HG03108 (cell line): ENCODE measurements at regions not wholly inside any gene's neighbourhood (a gene's known extent, or its start where the extent isn't known, plus 50 kb on each side); places are given as distances from the start of the nearest gene placed in this dataset.

Source experiments
- ATAC-seq: cut with Tn5 transposase; IDR thresholded peaks from one replicate; pipeline ENCODE4 v1.9.1; 2021; ENCODE audit warnings: moderate library complexity; ENCODE audit not compliant: unreplicated experiment

- no peak for ATAC-seq
Observed at GRCh38 chr9:78491402-78491801, 194.5 kb downstream of the PSAT1 start.

- ATAC-seq = no peak
Observed at GRCh38 chr9:78493166-78493742, 196.3 kb downstream of the PSAT1 start.

- no peak for ATAC-seq
Observed at GRCh38 chr9:78502566-78502965, 205.6 kb downstream of the PSAT1 start.

GRCh38 chr9:78505546-78505945 lies 208.6 kb downstream of the PSAT1 start:
- no peak for ATAC-seq

GRCh38 chr9:78507037-78507436 lies 210.1 kb downstream of the PSAT1 start:
- no peak for ATAC-seq

GRCh38 chr9:78510035-78510434 lies 213.1 kb downstream of the PSAT1 start:
- no peak for ATAC-seq

GRCh38 chr9:78515108-78515507 lies 218.2 kb downstream of the PSAT1 start:
- ATAC-seq = no peak

- ATAC-seq = no peak
Observed at GRCh38 chr9:78519786-78520185, 222.9 kb downstream of the PSAT1 start.

GRCh38 chr9:78521680-78522079 lies 224.8 kb downstream of the PSAT1 start:
- ATAC-seq = no peak

- no peak for ATAC-seq
Observed at GRCh38 chr9:78525986-78526560, 229.1 kb downstream of the PSAT1 start.

GRCh38 chr9:78533500-78533899 lies 236.6 kb downstream of the PSAT1 start:
- ATAC-seq = no peak

- no peak for ATAC-seq
Observed at GRCh38 chr9:78539188-78539587, 242.3 kb downstream of the PSAT1 start.

GRCh38 chr9:78539904-78540303 lies 243.0 kb downstream of the PSAT1 start:
- ATAC-seq = no peak

GRCh38 chr9:78541868-78542443 lies 245.0 kb downstream of the PSAT1 start:
- no peak for ATAC-seq

GRCh38 chr9:78542491-78543181 lies 245.7 kb downstream of the PSAT1 start:
- ATAC-seq = no peak

GRCh38 chr9:78543353-78543752 lies 246.4 kb downstream of the PSAT1 start:
- no peak for ATAC-seq

GRCh38 chr9:78544230-78544629 lies 247.3 kb downstream of the PSAT1 start:
- no peak for ATAC-seq

- ATAC-seq = no peak
Observed at GRCh38 chr9:78547831-78548230, 250.9 kb downstream of the PSAT1 start.

GRCh38 chr9:78548670-78549069 lies 251.7 kb downstream of the PSAT1 start:
- ATAC-seq = no peak

- ATAC-seq = no peak
Observed at GRCh38 chr9:78549711-78550110, 252.8 kb downstream of the PSAT1 start.

GRCh38 chr9:78552802-78553201 lies 255.9 kb downstream of the PSAT1 start:
- no peak for ATAC-seq

GRCh38 chr9:78557540-78557939 lies 260.6 kb downstream of the PSAT1 start:
- no peak for ATAC-seq
